GM12891 (cell line): ENCODE measurements at regions not wholly inside any gene's neighbourhood (a gene's known extent, or its start where the extent isn't known, plus 50 kb on each side); places are given as distances from the start of the nearest gene placed in this dataset.
"Not testable (repeated sequence)": the region's sequence is repeated elsewhere in the genome, so short reads cannot be mapped to it uniquely, and the experiment has no call there.

Experiments
- PAX5 ChIP-seq: IDR thresholded peaks from 2 replicates; pipeline ENCODE4 v1.6.1; 2011; ENCODE audit warnings: low read length, moderate library complexity, mild to moderate bottlenecking; ENCODE audit not compliant: insufficient read depth, severe bottlenecking
- POLR2A ChIP-seq: IDR thresholded peaks from 2 replicates; pipeline ENCODE4 v1.6.1; 2011; ENCODE audit warnings: low read depth, low read length, control low read depth
- POLR2AphosphoS5 ChIP-seq: IDR thresholded peaks from 2 replicates; pipeline ENCODE4 v1.6.1; 2011; ENCODE audit warnings: low read depth, low read length, control low read depth
- POU2F2 ChIP-seq: IDR thresholded peaks from 2 replicates; pipeline ENCODE4 v1.6.1; 2011; ENCODE audit warnings: low read depth, mild to moderate bottlenecking, control low read depth, low read length, moderate library complexity
- SPI1 ChIP-seq: IDR thresholded peaks from 2 replicates; pipeline ENCODE4 v1.6.1; 2011; ENCODE audit warnings: low read depth, low read length, control low read depth
- TAF1 ChIP-seq: IDR thresholded peaks from 2 replicates; pipeline ENCODE4 v1.6.1; 2011; ENCODE audit warnings: low read depth, low read length, control low read depth

DNA sequence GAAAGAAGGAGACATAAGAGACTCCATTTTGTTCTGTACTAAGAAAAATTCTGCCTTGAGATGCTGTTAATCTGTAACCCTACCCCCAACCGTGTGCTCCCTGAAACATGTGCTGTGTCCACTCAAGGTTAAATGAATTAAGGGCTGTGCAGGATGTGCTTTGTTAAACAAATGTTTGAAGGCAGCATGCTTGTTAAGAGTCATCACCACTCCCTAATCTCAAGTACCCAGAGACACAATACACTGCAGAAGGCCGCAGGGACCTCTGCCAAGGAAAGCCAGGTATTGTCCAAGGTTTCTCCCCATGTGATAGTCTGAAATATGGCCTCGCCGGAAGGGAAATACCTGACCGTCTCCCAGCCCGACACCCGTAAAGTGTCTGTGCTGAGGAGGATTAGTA, 152.4 kb upstream of the NOTCH2NLA start:
- TF ChIP-seq POLR2AphosphoS5, POLR2A, PAX5, SPI1, TAF1, POU2F2: not testable (repeated sequence)
